ENCODE measurements at regions not wholly inside any gene's neighbourhood (a gene's known extent, or its start where the extent isn't known, plus 50 kb on each side); places are given as distances from the start of the nearest gene placed in this dataset.

GRCh38 chr2:42949125-42949524, 156.7 kb upstream of the HAAO start:
- no peaks in the 10 kb centered on the region for H3K36me3 ChIP-seq (replicated peaks; ENCODE audit: control insufficient read depth, insufficient read depth, low read length)
- no peak for DNase-seq
- H3K4me3 ChIP-seq (ENCODE audit: insufficient read depth, low read depth, low read length), result no peak overlapping the region
- H3K27me3 ChIP-seq (ENCODE audit: control insufficient read depth, insufficient read depth, low read length), result no peaks in the 10 kb centered on the region

DNA sequence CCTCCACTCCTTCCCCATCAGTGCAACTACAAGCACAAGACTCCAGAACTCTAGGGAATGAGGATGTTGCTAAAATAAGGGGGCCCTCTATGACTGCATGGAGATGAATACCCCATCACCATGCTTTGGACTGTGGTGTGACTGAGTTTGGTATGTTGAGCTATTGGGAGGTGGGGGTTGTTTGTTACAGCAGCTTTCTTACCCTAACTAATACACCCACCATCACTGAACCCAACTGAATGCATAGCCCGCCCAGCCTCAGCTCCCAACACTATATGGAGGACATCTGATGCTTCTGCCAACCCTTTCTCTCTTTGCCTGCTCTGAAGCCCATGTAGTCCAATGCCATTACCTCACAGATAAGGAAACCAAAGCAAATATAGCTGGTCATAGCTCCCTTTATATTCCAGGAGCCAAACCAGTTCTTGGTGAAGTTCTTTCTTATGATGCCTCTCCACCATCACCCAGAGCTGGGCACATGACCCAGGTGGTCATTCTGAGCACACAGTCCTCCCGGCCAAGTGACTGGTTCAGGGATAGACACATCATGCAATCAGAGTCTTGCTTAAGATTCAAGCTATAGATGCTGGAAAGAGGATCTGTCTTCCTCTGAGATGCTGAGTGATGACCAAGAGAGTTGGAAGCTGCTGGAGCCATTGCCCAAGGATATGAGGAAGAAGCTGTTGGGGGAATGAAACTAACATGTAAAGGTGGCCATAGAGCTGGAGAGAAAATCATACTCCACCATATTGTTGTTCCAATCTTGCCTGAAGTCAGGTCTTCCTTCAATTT, 155.6 kb upstream of the HAAO start:
- DNase-seq, result no peak
- no peak overlapping the region for H3K4me3 ChIP-seq (ENCODE audit: insufficient read depth, low read depth, low read length)
- H3K27me3 ChIP-seq (ENCODE audit: control insufficient read depth, insufficient read depth, low read length), result no peaks in the 10 kb centered on the region
- no peaks in the 10 kb centered on the region for H3K36me3 ChIP-seq (replicated peaks; ENCODE audit: control insufficient read depth, insufficient read depth, low read length)

DNA sequence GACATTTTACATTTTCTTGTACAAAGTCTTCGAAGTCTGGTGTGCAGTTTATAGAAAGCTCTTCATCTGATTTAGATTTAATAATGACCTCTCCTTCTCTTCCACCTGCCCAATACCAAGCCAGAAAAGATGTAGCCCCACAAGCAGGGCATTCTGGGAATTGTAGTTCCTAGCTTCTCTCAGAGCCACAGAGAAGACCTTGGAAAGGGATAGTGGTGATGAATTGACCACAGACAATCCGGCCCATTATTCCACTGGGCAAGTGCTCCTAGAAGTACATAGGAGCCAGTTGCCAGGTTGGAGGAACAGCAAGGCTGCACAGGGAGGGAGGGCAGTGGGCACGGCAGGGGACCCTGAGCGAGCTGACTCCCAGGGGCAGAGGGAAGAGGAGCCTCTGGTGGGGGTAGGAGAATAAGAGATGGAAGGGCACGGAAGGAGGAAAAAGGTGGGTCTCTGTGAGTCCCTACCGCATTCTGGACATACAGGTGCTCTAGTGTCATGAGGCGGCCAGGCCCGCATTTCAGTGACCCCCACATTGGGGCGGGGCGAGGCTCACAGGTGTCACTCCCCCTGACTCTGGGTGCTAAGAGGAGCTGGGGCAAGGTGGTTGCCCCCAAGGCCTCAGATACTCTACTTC, 152.5 kb upstream of the HAAO start:
- H3K36me3 ChIP-seq (replicated peaks; ENCODE audit: control insufficient read depth, insufficient read depth, low read length), result no peaks in the 10 kb centered on the region
- peak; percentile 76 for DNase-seq
- H3K27me3 ChIP-seq (ENCODE audit: control insufficient read depth, insufficient read depth, low read length), result no peaks in the 10 kb centered on the region

DNA sequence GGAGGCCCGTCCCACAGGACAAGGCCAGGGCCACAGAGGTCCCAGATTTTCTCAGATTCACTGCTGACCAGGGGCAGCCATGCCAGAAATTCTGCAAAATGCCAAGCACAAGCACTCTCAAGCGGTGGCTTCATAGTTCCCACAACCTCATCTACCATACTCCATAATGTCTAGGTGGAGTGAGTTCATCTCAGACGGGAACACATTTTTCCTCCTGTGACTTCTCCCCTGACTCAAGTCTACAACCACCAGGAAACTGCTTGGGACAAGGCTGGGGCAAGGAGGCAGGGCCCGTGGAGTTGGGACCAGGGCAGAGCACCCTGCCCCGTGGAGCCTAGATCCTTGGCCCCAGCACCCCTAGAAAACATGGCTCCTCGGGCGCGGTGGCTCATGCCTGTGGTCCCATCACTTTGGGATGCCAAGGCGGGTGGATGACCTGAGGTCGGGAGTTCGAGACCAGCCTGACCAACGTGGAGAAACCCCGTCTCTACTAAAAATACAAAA, 150.7 kb upstream of the HAAO start:
- no peak for DNase-seq
- no peak overlapping the region for H3K4me3 ChIP-seq (ENCODE audit: insufficient read depth, low read depth, low read length)
- no peaks in the 10 kb centered on the region for H3K27me3 ChIP-seq (ENCODE audit: control insufficient read depth, insufficient read depth, low read length)
- no peaks in the 10 kb centered on the region for H3K36me3 ChIP-seq (replicated peaks; ENCODE audit: control insufficient read depth, insufficient read depth, low read length)

More for the DNA sequence above, 152.5 kb upstream of the HAAO start:
- H3K4me3 ChIP-seq (ENCODE audit: insufficient read depth, low read depth, low read length), result no peak overlapping the region

- no peaks in the 10 kb centered on the region for H3K36me3 ChIP-seq (replicated peaks; ENCODE audit: control insufficient read depth, insufficient read depth, low read length)
- no peak for DNase-seq
- H3K27me3 ChIP-seq (ENCODE audit: control insufficient read depth, insufficient read depth, low read length), result no peaks in the 10 kb centered on the region
- no peak overlapping the region for H3K4me3 ChIP-seq (ENCODE audit: insufficient read depth, low read depth, low read length)
Measured at GRCh38 chr2:42942214-42942989, 150.0 kb upstream of the HAAO start.

GRCh38 chr2:42941633-42942176, 149.3 kb upstream of the HAAO start:
- H3K4me3 ChIP-seq (ENCODE audit: insufficient read depth, low read depth, low read length), result no peak overlapping the region
- no peaks in the 10 kb centered on the region for H3K27me3 ChIP-seq (ENCODE audit: control insufficient read depth, insufficient read depth, low read length)
- DNase-seq, result no peak
- H3K36me3 ChIP-seq (replicated peaks; ENCODE audit: control insufficient read depth, insufficient read depth, low read length), result no peaks in the 10 kb centered on the region

GRCh38 chr2:42939411-42940206, 147.2 kb upstream of the HAAO start:
- H3K27me3 ChIP-seq (ENCODE audit: control insufficient read depth, insufficient read depth, low read length), result no peaks in the 10 kb centered on the region
- H3K4me3 ChIP-seq (ENCODE audit: insufficient read depth, low read depth, low read length), result no peak overlapping the region
- DNase-seq, result no peak
- H3K36me3 ChIP-seq (replicated peaks; ENCODE audit: control insufficient read depth, insufficient read depth, low read length), result no peaks in the 10 kb centered on the region

- H3K36me3 ChIP-seq (replicated peaks; ENCODE audit: control insufficient read depth, insufficient read depth, low read length), result no peaks in the 10 kb centered on the region
- H3K27me3 ChIP-seq (ENCODE audit: control insufficient read depth, insufficient read depth, low read length), result no peaks in the 10 kb centered on the region
- H3K4me3 ChIP-seq (ENCODE audit: insufficient read depth, low read depth, low read length), result no peak overlapping the region
- no peak for DNase-seq
Measured at GRCh38 chr2:42938671-42939370, 146.4 kb upstream of the HAAO start.

GRCh38 chr2:42937171-42937875, 144.9 kb upstream of the HAAO start:
- no peak for DNase-seq
- H3K27me3 ChIP-seq (ENCODE audit: control insufficient read depth, insufficient read depth, low read length), result no peaks in the 10 kb centered on the region
- no peaks in the 10 kb centered on the region for H3K36me3 ChIP-seq (replicated peaks; ENCODE audit: control insufficient read depth, insufficient read depth, low read length)
- H3K4me3 ChIP-seq (ENCODE audit: insufficient read depth, low read depth, low read length), result no peak overlapping the region

DNA sequence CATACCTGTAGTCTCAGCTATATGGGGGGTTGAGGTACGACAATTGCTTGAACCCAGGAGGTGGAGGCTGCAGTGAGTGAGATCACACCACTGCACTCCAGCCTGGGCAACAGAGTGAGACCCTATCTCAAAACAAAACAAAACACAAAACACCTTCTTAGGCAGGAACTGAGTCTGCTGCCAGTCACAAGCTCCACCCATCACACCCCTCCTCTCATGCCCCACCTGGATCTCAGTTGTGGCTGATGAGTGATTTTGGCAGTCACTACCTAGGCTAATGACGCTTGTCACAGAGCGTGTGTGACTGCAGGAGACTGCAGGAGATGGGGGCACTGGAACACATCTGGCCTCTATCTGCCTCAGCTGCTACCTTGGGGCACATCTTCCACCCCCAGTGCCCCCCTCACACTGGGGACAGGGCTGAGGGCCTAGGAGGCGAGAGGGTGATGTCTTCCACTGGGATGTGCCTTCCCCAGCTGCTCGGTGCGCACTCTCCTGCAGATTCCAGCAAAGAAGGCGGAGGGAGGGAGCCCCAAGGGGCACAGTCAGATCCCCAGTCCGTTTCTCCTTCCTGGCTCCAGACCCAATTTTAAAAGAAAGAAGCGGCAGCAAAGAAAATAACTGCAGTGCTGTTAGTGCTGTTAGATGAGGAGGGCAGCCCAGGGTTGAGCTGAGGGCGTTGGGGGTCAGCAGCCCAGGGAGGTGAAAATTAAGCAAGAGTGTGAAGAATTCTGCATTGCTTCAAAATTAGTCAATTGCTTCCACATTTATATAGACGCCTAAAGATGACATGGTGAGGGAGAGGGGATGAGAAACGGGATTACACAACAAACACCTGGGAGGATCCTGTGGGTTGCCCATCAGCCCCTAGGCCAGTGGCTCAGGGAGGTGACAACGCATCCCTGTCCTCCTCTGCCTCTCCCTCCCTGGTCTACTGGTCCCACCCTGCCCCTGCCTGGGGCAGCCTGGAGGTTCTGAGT, 143.6 kb upstream of the HAAO start:
- no peak for DNase-seq
- Histone ChIP-seq H3K36me3 (replicated peaks; ENCODE audit: control insufficient read depth, insufficient read depth, low read length) (no peaks in the 10 kb centered on the region), H3K27me3 (ENCODE audit: control insufficient read depth, insufficient read depth, low read length) (no peaks in the 10 kb centered on the region), H3K4me3 (ENCODE audit: insufficient read depth, low read depth, low read length) (no peak overlapping the region)

DNA sequence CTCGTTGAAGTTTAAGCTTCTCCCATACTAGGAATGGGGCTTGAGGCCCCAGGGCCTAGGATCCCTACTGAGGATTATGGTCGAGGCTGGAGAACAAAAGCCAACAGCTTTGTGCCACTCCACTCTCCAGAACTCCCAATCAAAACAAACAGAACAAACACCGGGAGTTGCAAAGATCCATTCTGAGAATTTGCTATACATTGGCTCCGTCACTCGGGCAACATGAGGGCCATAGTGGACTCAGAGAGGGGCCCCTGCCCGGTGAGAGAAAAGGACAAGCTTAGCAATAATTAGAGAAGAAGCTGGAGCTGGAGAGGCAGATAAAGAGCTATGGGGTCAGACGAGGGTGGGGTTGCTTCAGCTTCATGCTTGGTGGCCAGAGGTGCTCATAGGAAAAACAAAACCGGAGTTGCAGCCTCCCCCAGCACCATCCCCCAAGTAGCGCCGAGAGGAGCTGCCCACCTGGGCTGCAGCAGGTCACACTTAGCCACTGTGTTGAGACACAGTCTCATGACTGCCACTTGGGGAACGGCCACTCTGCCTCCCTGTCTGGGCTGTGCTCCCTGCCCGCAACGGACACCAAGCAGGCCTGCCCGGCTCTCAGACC, 142.3 kb upstream of the HAAO start:
- no peak for DNase-seq
- H3K36me3 ChIP-seq (replicated peaks; ENCODE audit: control insufficient read depth, insufficient read depth, low read length), result no peaks in the 10 kb centered on the region
- no peak overlapping the region for H3K4me3 ChIP-seq (ENCODE audit: insufficient read depth, low read depth, low read length)
- H3K27me3 ChIP-seq (ENCODE audit: control insufficient read depth, insufficient read depth, low read length), result no peaks in the 10 kb centered on the region

DNA sequence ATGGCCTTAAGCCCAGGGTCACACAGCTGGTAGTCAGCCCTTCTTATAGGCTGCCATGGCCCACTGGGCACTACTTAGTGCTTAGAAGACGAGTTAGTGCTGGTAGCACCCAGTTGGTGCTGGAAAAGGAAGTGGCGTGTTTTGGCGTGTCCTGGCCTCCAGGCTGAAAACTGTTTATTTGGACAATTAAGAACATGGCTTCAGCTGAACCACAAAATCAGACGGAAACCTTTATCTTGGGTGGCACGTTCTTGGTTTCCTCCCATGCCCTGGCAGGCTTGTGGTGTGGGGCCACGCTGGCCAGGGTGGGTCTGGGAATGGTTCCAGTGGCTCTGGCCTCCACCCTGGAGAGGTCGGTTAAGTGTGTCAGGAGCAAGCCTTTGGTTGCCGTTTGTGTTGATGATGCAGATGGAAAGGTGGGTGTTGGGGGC, 141.5 kb upstream of the HAAO start:
- Histone ChIP-seq H3K27me3 (ENCODE audit: control insufficient read depth, insufficient read depth, low read length) (no peaks in the 10 kb centered on the region), H3K4me3 (ENCODE audit: insufficient read depth, low read depth, low read length) (no peak overlapping the region), H3K36me3 (replicated peaks; ENCODE audit: control insufficient read depth, insufficient read depth, low read length) (no peaks in the 10 kb centered on the region)
- DNase-seq, result no peak
